ENCODE measurements at regions not wholly inside any gene's neighbourhood (a gene's known extent, or its start where the extent isn't known, plus 50 kb on each side); places are given as distances from the start of the nearest gene placed in this dataset.

DNA sequence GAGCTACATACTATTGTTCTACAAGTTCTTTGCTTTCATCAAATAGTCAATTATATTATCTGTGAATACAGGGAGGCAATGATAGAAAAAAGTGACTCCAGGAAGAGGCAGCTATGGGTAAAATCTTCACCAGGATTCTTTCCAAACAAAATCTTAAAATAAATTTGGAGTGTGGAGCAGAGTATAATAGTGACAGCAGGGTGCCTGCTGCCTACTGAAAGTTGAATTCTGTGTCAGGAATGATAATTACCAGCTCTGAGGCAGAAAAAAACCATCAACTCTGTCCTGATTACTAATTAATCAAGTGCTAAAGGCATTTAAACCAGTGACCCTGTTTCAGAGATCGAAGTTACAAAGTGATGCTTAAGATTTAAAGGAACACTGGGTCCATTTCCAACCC lies 148.0 kb downstream of the DIPK2A start:
- DNase-seq (ENCODE audit: low read depth): no peak
- in situ Hi-C loops (cut with HindIII; ENCODE audit: low pct_unique_long_range_greater_than_20kb, low sequenced_read_pairs): no loop called here

DNA sequence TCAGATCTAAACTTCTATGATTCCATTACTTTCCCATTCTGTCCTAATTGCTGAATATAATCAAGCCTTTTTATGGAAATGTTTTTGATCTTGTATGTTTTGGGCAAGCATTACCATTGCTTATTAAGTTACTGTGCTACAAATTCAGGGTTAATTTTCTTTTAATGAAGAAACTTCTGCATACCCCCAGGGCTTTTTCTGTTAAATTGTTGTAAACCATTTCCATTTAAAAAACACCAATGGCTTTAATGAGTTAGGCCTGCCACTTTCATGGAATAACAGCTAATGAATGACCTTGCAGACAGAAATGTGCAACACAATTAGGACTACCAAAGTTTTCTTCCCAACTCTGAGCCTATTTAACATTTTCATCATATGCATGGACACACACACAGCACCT lies 150.0 kb downstream of the DIPK2A start:
- in situ Hi-C loops (cut with HindIII; ENCODE audit: low pct_unique_long_range_greater_than_20kb, low sequenced_read_pairs): no loop called here
- no peak for DNase-seq (ENCODE audit: low read depth)

DNA sequence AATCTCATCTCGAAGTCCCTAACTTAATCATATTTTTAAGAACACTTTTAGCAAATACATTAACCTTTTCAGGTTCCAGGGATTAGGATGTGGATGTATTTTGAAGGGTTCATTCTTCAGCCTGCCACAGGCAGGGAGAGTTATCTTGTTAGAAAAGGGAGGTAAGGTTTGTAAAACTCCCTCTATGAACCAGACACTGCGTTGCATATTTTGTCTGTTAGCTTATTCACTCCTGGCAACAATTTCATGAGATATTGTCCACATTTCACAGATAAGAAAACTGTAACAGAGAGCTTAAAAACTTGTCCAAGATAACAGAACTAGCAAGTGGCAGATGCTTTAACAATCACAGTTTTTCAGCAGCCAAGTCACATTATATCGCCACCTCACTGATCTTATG lies 155.4 kb downstream of the DIPK2A start:
- in situ Hi-C loops (cut with HindIII; ENCODE audit: low pct_unique_long_range_greater_than_20kb, low sequenced_read_pairs): no loop called here
- DNase-seq (ENCODE audit: low read depth): no peak

DNA sequence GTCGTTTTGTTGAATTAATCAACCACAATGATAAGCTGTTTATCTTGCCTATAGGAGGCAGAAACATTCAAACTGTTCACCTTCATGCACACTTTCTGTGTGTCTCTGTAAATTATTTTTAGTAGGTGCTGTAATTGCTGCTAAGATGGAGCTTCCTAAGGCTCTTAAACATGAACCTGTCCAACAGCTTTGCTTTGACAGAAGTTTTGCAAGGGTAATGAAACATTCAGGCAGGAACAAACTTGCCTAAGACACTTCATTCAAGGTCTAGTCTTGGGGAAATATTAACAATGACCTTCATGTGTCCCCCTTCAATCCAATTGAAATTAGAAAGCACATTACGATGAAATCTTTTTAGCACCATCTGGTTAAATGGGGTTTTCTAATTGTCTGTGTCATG lies 156.1 kb downstream of the DIPK2A start:
- in situ Hi-C loops (cut with HindIII; ENCODE audit: low pct_unique_long_range_greater_than_20kb, low sequenced_read_pairs): no loop called here
- DNase-seq (ENCODE audit: low read depth): no peak

GRCh38 chr3:144128108-144128892 lies 156.7 kb downstream of the DIPK2A start:
- no peak for DNase-seq (ENCODE audit: low read depth)
- in situ Hi-C loops (cut with HindIII; ENCODE audit: low pct_unique_long_range_greater_than_20kb, low sequenced_read_pairs): no loop called here

DNA sequence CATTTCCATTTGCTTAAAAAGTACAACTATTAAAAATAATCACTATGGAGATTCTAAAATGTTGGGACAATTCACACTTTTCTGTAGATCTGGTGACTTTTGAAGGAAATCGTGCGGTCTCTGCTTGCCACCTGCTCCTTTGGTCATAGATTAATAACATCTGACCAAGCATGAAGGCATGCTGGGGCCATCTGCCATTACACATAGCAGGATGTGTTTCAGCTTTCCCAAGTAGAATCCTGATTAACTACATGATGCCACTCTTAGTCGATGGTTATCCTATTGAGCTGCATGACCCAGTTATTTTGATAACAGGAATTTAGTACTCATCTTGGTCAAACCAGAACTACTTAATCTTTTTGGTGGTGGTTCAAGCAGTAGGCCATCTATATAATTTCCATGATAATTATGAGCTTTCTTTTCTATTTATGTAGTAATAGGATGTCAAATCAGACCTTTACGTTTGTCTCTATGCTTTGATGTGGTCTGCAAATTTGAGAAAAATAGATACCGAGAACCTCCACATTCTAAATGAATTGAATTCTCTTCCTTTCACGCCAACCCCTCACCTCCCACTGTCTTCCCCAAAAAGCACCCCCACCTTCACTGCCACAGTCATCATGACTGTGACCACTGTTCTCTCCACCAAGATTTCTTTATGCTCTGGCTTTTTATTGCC lies 158.1 kb downstream of the DIPK2A start:
- no peak for DNase-seq (ENCODE audit: low read depth)
- in situ Hi-C loops (cut with HindIII; ENCODE audit: low pct_unique_long_range_greater_than_20kb, low sequenced_read_pairs): no loop called here

DNA sequence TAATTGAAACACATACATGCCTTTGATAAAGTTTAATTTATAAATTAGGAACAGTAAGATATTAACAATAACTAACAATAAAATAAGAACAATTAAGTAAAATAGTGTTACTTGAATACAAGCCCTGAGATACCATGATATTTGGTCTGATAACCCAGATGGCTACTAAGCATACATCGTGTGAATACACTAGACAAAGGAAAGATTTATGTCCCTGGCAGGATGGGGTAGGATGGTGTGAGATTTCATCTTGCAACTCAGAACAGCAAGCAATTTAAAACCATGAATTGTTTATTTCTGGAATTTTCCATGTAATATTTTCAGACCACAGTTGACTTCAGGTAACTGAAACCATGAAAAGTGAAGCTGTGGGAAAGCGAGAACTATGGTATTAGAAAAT lies 169.5 kb downstream of the DIPK2A start:
- in situ Hi-C loops (cut with HindIII; ENCODE audit: low pct_unique_long_range_greater_than_20kb, low sequenced_read_pairs): no loop called here
- DNase-seq (ENCODE audit: low read depth): no peak

GRCh38 chr3:144141496-144141895 lies 169.9 kb downstream of the DIPK2A start:
- in situ Hi-C loops (cut with HindIII; ENCODE audit: low pct_unique_long_range_greater_than_20kb, low sequenced_read_pairs): no loop called here
- DNase-seq (ENCODE audit: low read depth): no peak

DNA sequence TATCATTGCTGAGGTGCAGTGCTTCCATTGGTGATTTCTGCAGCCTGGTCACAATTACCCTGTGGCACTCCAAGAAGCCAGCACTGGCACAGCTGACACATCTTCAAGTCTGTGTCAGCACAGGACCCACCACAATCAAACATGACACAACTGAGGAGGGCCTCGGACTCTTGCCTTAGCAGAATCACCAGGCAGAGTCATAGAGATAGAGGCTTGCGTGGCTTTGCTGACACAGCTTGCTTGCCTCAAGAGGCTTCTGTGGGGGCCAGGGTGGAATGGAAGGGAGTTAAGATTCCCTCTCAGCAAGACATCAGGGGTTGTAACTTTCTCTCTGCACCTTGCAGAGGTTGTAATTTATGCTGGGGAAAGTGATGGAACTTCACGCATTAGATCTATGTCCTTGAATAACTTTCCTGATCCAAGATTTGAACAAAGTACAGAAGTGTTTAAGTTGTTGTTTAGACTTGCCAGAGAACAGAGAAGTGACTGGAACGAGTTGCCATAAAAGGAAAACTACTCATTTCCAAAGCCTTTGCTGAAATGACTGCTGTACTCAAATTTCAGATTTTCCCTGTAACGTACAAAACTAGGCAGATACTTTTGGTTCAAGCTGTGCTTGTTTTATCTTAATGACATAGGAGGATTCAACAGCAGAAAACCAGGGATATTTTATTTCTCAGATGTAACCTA lies 170.7 kb downstream of the DIPK2A start:
- in situ Hi-C loops (cut with HindIII; ENCODE audit: low pct_unique_long_range_greater_than_20kb, low sequenced_read_pairs): no loop called here
- no peak for DNase-seq (ENCODE audit: low read depth)

GRCh38 chr3:144148356-144148755 lies 176.7 kb downstream of the DIPK2A start:
- in situ Hi-C loops (cut with HindIII; ENCODE audit: low pct_unique_long_range_greater_than_20kb, low sequenced_read_pairs): no loop called here

DNA sequence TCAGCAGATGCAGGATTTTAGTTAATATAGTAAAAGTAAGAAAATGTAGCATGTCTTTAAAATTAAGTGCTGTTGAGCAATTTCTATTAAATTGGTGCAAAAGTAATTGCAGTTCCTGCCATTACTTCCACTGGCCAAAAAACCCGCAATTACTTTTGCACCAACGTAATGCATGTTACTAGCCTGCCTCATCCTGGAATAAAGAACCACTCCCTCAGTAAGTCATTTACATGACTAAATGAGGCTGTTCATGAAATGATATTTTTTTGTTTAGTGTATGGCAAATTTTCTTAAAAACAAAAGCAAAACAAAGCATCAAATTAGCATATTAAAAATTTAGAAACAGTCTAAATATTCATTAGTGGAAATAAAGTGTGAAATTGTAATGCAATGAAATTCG lies 180.4 kb downstream of the DIPK2A start:
- in situ Hi-C loops (cut with HindIII; ENCODE audit: low pct_unique_long_range_greater_than_20kb, low sequenced_read_pairs): no loop called here

More at GRCh38 chr3:144148356-144148755, 176.7 kb downstream of the DIPK2A start:
- DNase-seq (ENCODE audit: low read depth): no peak

GRCh38 chr3:144160627-144161026 lies 189.0 kb downstream of the DIPK2A start:
- DNase-seq (ENCODE audit: low read depth): no peak
- in situ Hi-C loops (cut with HindIII; ENCODE audit: low pct_unique_long_range_greater_than_20kb, low sequenced_read_pairs): no loop called here

More for the DNA sequence above, 180.4 kb downstream of the DIPK2A start:
- no peak for DNase-seq (ENCODE audit: low read depth)

DNA sequence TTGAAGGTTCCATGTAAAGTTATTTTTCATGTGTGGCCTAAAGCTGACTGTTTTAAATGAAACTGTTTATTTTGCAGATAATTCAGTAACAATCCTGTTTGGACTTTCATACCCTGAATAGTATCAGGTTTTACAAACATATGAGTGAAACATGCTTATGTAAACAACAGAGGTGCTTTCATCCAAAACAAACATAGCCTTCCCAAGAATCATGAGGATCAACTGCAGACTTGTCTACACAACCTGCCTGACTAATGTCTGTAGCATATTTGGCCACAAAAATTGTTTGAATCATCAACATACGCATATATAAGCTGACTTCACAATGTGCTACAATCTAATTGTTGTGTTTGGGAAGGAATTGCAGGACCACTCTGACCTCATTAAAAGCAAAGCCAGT lies 190.4 kb downstream of the DIPK2A start:
- DNase-seq (ENCODE audit: low read depth): no peak
- in situ Hi-C loops (cut with HindIII; ENCODE audit: low pct_unique_long_range_greater_than_20kb, low sequenced_read_pairs): no loop called here

DNA sequence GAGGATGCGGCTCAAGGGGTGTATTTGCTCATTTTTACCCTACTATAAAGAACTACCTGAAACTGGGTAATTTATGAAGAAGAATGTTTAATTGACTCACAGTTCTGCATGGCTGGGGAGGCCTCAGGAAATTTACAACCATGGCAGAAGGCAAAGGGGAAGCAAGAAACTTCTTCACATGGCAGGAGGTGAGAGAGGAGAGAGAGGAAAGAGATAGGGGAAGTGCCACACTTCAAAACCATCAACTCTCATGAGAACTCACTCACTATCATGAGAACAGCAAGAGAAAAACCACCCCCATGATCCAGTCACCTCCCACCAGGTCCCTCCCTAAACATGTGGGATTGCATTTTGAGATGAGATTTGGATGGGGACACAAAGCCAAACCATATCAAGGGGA lies 192.7 kb downstream of the DIPK2A start:
- in situ Hi-C loops (cut with HindIII; ENCODE audit: low pct_unique_long_range_greater_than_20kb, low sequenced_read_pairs): no loop called here
- DNase-seq (ENCODE audit: low read depth): no peak

GRCh38 chr3:144165482-144165881 lies 193.9 kb downstream of the DIPK2A start:
- in situ Hi-C loops (cut with HindIII; ENCODE audit: low pct_unique_long_range_greater_than_20kb, low sequenced_read_pairs): no loop called here
- no peak for DNase-seq (ENCODE audit: low read depth)

DNA sequence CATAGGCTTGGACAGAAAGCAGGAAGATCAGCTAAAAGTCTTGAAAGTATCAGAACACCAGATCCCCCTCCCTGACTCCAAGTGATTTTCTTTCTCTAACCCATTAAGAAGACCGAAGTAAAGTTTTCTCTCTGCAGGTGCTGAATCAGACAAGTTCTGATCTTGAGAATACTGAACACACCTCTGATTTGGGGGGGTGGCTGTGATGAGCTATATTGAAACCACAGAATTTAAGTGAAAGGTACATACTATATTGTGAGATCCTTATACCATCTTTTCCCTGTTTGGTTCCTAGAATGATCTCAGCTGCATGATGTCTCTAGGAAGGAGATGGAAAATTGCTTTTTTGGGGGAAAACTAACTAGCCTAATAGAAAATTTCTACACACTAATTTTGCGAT lies 196.0 kb downstream of the DIPK2A start:
- DNase-seq (ENCODE audit: low read depth): no peak
- in situ Hi-C loops (cut with HindIII; ENCODE audit: low pct_unique_long_range_greater_than_20kb, low sequenced_read_pairs): no loop called here

- no peak for DNase-seq (ENCODE audit: low read depth)
- in situ Hi-C loops (cut with HindIII; ENCODE audit: low pct_unique_long_range_greater_than_20kb, low sequenced_read_pairs): no loop called here
These were observed 201.9 kb downstream of the DIPK2A start for GRCh38 chr3:144173491-144173890.

DNA sequence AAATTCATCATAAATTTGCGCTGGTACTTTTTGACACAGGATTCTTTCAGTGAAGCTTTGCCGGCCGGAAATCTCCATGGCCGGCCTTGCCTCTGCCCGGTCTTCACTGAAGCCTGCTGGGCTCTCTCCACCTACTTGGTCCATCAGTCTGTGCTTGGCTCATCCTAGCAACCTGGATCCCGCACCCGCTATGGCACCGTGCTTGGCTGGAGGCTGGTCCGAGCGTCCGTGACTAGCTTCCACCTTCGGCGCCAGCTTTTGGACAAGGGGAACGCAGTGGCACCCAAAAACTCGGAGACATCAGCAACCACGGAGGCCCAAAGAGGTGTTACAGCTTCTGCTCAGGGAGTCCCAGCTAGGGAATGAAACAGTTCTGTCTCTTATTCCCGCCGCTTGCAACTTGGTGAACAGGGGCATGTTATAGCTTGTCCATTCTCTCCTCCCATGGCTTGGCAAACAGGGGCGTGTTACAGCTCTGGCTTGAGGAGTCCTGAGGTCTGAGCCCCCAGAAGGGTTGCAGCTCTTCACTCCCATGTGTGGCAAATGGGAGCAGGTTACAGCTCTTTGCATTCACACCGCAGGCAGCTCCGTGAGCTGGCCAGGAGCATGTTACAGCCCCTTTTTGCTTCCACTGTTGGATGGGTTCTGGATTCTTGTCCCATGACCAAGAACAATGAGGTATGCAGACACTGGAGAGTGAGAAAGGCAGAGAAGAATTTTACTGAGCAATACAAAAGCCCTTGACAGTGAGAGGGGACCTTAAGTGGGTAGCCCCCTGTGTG lies 204.2 kb downstream of the DIPK2A start:
- in situ Hi-C loops (cut with HindIII; ENCODE audit: low pct_unique_long_range_greater_than_20kb, low sequenced_read_pairs): no loop called here
- DNase-seq (ENCODE audit: low read depth): no peak

GRCh38 chr3:144177649-144178048 lies 206.0 kb downstream of the DIPK2A start:
- in situ Hi-C loops (cut with HindIII; ENCODE audit: low pct_unique_long_range_greater_than_20kb, low sequenced_read_pairs): no loop called here
- no peak for DNase-seq (ENCODE audit: low read depth)

All from Caki2 (cell line).